ENCODE measurements at regions not wholly inside any gene's neighbourhood (a gene's known extent, or its start where the extent isn't known, plus 50 kb on each side); places are given as distances from the start of the nearest gene placed in this dataset.

- Mint-ChIP-seq H3K36me3 (no peaks in the 10 kb centered on the region), H3K9me3 (peaks cover 3 to 5% of the 10 kb centered on the region in 2 donors), H3K27ac (no peak overlapping the region)
- ATAC-seq (no peak), DNase-seq (ENCODE audit: low spot score in 2 of 2) (no peak)
Observed at GRCh38 chr10:58980826-58981415, 195.5 kb upstream of the PHYHIPL start.

GRCh38 chr10:58981846-58982245 is 194.6 kb upstream of the PHYHIPL start:
- H3K36me3 Mint-ChIP-seq: no peaks in the 10 kb centered on the region

GRCh38 chr10:58982470-58983239 is 193.8 kb upstream of the PHYHIPL start:
- no peaks in the 10 kb centered on the region for H3K36me3 Mint-ChIP-seq
- H3K9me3 Mint-ChIP-seq: peaks cover under 1 to 5% of the 10 kb centered on the region in 2 donors
- no peak overlapping the region for H3K27ac Mint-ChIP-seq
- DNase-seq (ENCODE audit: low spot score in 2 of 2) (no peak), ATAC-seq (no peak)

More at GRCh38 chr10:58981846-58982245, 194.6 kb upstream of the PHYHIPL start:
- Mint-ChIP-seq H3K9me3 (peaks cover 2 to 5% of the 10 kb centered on the region in 2 donors), H3K27ac (no peak overlapping the region)
- ATAC-seq (no peak), DNase-seq (ENCODE audit: low spot score in 2 of 2) (no peak)

GRCh38 chr10:58985216-58985615 is 191.2 kb upstream of the PHYHIPL start:
- no peak overlapping the region for H3K27ac Mint-ChIP-seq
- H3K36me3 Mint-ChIP-seq: peaks cover 0 to 9% of the 10 kb centered on the region in 2 donors
- ATAC-seq (no peak), DNase-seq (ENCODE audit: low spot score in 2 of 2) (no peak)
- H3K9me3 Mint-ChIP-seq: peaks cover 14 to 16% of the 10 kb centered on the region in 2 donors

GRCh38 chr10:58989486-58990039 is 186.9 kb upstream of the PHYHIPL start:
- peaks cover 14 to 16% of the 10 kb centered on the region in 2 donors for H3K9me3 Mint-ChIP-seq
- DNase-seq (ENCODE audit: low spot score in 2 of 2): no peak
- ATAC-seq: no peak
- no peak overlapping the region for H3K27ac Mint-ChIP-seq
- H3K36me3 Mint-ChIP-seq: peaks cover 0 to 9% of the 10 kb centered on the region in 2 donors

GRCh38 chr10:58990693-58991092 is 185.8 kb upstream of the PHYHIPL start:
- ATAC-seq: no peak
- H3K36me3 Mint-ChIP-seq: peaks cover 0 to 9% of the 10 kb centered on the region in 2 donors
- peaks cover 14 to 16% of the 10 kb centered on the region in 2 donors for H3K9me3 Mint-ChIP-seq
- DNase-seq (ENCODE audit: low spot score in 2 of 2): no peak
- H3K27ac Mint-ChIP-seq: no peak overlapping the region

DNA sequence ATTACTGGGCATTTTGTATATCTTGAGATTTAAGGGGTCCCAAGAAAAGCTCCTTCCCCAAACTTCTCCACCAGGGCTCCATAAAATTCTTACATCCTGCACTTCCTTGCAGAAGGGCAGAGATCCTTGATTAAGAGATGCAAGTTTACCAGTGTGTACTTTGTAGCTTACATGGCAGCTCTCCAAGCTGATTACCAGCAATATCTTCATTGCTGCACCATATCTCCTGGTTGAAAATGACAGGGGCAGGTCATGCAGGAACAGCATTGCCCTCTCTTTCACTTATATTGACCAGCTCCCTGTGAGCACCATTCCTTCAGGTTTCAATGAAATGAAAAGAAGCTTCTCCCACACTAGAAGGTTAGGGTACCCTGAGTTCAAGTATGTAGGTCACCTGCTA is 184.6 kb upstream of the PHYHIPL start:
- peaks cover 0 to 9% of the 10 kb centered on the region in 2 donors for H3K36me3 Mint-ChIP-seq
- no peak overlapping the region for H3K27ac Mint-ChIP-seq
- DNase-seq (ENCODE audit: low spot score in 2 of 2) (no peak), ATAC-seq (no peak)
- H3K9me3 Mint-ChIP-seq: peaks cover 14 to 16% of the 10 kb centered on the region in 2 donors

DNA sequence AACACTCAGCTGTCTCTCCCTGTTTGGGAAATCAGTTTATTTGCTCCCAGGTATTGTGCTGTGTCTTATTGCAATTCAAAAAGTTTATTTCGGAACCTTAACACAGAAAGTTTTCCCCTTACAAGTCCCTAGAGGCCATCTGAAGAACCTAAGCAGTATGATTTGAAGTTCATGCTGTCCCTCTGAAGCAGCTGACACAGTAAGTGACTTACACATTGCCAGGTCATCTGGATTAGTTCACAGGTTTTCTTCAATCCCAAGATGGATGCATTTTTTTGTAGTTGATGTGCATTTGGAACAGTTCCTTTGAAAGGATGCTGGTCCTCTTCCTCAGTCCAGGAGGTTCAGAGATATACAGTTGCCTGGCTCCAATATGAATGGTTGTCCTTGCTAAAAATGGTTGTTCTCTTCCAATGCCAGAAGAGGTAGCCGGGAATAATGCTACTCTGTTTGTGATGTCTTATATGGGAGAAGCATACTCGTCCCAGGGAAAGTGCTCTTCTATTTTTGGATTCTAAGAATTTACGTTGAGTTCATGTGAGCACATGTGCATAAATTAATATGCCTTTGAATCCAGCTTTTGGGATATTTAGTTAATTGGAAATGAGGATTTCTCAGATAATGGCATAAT is 183.5 kb upstream of the PHYHIPL start:
- Mint-ChIP-seq H3K36me3 (peaks cover 0 to 9% of the 10 kb centered on the region in 2 donors), H3K9me3 (peaks cover 11 to 13% of the 10 kb centered on the region in 2 donors), H3K27ac (no peak overlapping the region)
- DNase-seq (ENCODE audit: low spot score in 2 of 2) (no peak), ATAC-seq (no peak)

- ATAC-seq (no peak), DNase-seq (ENCODE audit: low spot score in 2 of 2) (no peak)
- Mint-ChIP-seq H3K9me3 (peaks cover 10 to 11% of the 10 kb centered on the region in 2 donors), H3K27ac (no peak overlapping the region), H3K36me3 (peaks cover 0 to 9% of the 10 kb centered on the region in 2 donors)
Observed at GRCh38 chr10:58993480-58994221, 182.8 kb upstream of the PHYHIPL start.

- H3K36me3 Mint-ChIP-seq: peaks cover 0 to 3% of the 10 kb centered on the region in 2 donors
- no peak overlapping the region for H3K27ac Mint-ChIP-seq
- ATAC-seq: no peak
- H3K9me3 Mint-ChIP-seq: peaks cover 3 to 4% of the 10 kb centered on the region in 2 donors
- no peak for DNase-seq (ENCODE audit: low spot score in 2 of 2)
Observed at GRCh38 chr10:58994226-58995057, 182.0 kb upstream of the PHYHIPL start.

GRCh38 chr10:58995058-58995596 is 181.3 kb upstream of the PHYHIPL start:
- Mint-ChIP-seq H3K9me3 (no peaks in the 10 kb centered on the region), H3K36me3 (no peaks in the 10 kb centered on the region), H3K27ac (no peak overlapping the region)
- DNase-seq (ENCODE audit: low spot score in 2 of 2): no peak
- no peak for ATAC-seq

DNA sequence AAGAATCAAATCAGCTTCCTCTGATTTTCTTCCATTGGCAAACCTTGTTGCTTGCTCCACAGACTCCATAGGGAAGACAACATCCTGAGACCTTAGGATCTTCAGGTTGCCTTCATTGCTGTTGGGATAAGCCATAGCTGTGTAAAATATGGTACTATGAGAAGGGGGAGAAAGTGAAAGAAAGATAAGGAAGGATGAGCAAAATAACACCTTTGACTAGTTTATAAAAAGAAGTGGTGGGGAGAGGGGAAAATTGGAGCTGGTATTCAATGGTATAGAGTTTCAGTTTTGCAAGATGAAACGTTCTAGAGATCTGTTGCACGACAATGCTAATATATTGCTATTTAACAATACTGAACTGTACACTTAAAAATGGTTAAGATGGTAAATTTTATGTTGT is 180.4 kb upstream of the PHYHIPL start:
- ATAC-seq (no peak), DNase-seq (ENCODE audit: low spot score in 2 of 2) (no peak)
- Mint-ChIP-seq H3K27ac (no peak overlapping the region), H3K36me3 (no peaks in the 10 kb centered on the region), H3K9me3 (no peaks in the 10 kb centered on the region)

DNA sequence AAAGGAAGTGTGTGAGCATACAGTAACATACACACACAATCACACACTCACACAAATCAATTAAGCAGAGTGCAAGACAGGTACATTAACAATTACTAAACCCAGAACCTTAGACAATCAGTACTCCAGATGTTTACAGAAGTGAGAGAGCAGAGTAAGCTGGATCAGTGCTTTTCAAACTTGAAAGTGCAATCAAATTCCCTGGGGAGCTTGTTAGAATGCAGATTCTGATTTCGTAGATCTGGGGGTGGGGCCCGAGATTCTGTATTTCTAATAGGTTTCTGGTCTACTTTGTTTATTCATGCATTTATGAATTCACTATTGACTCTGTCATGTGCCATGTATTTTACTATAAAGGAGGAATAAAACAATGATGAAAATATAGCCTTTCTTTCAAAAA is 179.6 kb upstream of the PHYHIPL start:
- H3K9me3 Mint-ChIP-seq: no peaks in the 10 kb centered on the region
- no peaks in the 10 kb centered on the region for H3K36me3 Mint-ChIP-seq
- DNase-seq (ENCODE audit: low spot score in 2 of 2) (no peak), ATAC-seq (no peak)
- H3K27ac Mint-ChIP-seq: no peak overlapping the region

- Mint-ChIP-seq H3K36me3 (no peaks in the 10 kb centered on the region), H3K27ac (no peak overlapping the region)
- no peak for ATAC-seq
Observed at GRCh38 chr10:58998924-58999713, 177.3 kb upstream of the PHYHIPL start.

More at GRCh38 chr10:58998924-58999713, 177.3 kb upstream of the PHYHIPL start:
- DNase-seq (ENCODE audit: low spot score in 2 of 2): no peak
- H3K9me3 Mint-ChIP-seq: peaks cover 0 to 6% of the 10 kb centered on the region in 2 donors

All from activated naive CD4-positive, alpha-beta T cell treated with anti-CD3 and anti-CD28 coated beads, Interleukin-2, amount 50 U/mL, for 72 hours (primary cell).